WERI-Rb-1 (cell line): ENCODE measurements at regions not wholly inside any gene's neighbourhood (a gene's known extent, or its start where the extent isn't known, plus 50 kb on each side); places are given as distances from the start of the nearest gene placed in this dataset.

ENCODE experiments used
- DNase-seq: peaks from one replicate; pipeline ENCODE4 v3.0.0-alpha.2; 2020
- H3K27ac ChIP-seq: fragments of 250-450 bp; sonication (Bioruptor Pico); 2 replicates; pipeline ENCODE4 v1.5.1; 2020; ENCODE audit warnings: mild to moderate bottlenecking, moderate library complexity
- H3K27me3 ChIP-seq: fragments of 250-450 bp; sonication (Bioruptor Pico); 2 replicates; pipeline ENCODE4 v1.5.1; 2021; ENCODE audit warnings: mild to moderate bottlenecking, low read depth, moderate library complexity; ENCODE audit not compliant: insufficient read depth, severe bottlenecking
- H3K36me3 ChIP-seq: fragments of 250-450 bp; sonication (Bioruptor Pico); 2 replicates; pipeline ENCODE4 v1.5.1; 2020; ENCODE audit warnings: mild to moderate bottlenecking, moderate library complexity
- H3K4me3 ChIP-seq: 2 replicates; pipeline ENCODE4 v1.5.1; 2011; ENCODE audit warnings: low read depth, mild to moderate bottlenecking, control low read depth, low read length
- H3K9me3 ChIP-seq: fragments of 250-450 bp; sonication (Bioruptor Pico); 2 replicates; pipeline ENCODE4 v1.5.1; 2021; ENCODE audit warnings: mild to moderate bottlenecking, moderate library complexity; ENCODE audit not compliant: severe bottlenecking
- TF ChIP-seq, protein P1 (sequence below): IDR thresholded peaks from 2 replicates; pipeline ENCODE4 v1.5.1; 2011; ENCODE audit warnings: low read depth, mild to moderate bottlenecking, control low read depth, inconsistent platforms, low read length

- TF ChIP-seq, protein P1, sequence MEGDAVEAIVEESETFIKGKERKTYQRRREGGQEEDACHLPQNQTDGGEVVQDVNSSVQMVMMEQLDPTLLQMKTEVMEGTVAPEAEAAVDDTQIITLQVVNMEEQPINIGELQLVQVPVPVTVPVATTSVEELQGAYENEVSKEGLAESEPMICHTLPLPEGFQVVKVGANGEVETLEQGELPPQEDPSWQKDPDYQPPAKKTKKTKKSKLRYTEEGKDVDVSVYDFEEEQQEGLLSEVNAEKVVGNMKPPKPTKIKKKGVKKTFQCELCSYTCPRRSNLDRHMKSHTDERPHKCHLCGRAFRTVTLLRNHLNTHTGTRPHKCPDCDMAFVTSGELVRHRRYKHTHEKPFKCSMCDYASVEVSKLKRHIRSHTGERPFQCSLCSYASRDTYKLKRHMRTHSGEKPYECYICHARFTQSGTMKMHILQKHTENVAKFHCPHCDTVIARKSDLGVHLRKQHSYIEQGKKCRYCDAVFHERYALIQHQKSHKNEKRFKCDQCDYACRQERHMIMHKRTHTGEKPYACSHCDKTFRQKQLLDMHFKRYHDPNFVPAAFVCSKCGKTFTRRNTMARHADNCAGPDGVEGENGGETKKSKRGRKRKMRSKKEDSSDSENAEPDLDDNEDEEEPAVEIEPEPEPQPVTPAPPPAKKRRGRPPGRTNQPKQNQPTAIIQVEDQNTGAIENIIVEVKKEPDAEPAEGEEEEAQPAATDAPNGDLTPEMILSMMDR: no peak
- H3K27ac ChIP-seq: no peak overlapping the region
- no peak for DNase-seq
- H3K9me3 ChIP-seq: no peaks in the 10 kb centered on the region
- no peaks in the 10 kb centered on the region for H3K36me3 ChIP-seq
- H3K4me3 ChIP-seq: no peak overlapping the region
- H3K27me3 ChIP-seq: peaks cover 36% of the 10 kb centered on the region
Measured at GRCh38 chr15:38071211-38071972, 137.0 kb downstream of the TMCO5A start.

DNA sequence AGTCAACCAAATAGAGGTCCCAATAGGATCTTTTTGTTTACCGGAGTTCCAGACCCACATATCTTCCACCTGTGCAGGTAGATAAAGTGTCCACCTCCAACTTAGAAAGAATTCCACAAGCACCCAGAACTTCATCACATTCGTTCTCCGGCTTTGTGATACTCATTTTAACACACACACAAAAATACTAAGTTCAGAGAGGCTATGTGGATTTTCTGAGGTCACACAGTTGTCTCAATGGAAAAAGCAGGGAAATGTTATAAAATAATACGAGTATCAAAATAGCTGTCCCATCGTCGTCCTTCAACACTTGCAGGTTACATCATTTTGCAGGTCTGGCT is 137.5 kb downstream of the TMCO5A start:
- Histone ChIP-seq H3K27ac (no peak overlapping the region), H3K9me3 (no peaks in the 10 kb centered on the region), H3K36me3 (no peaks in the 10 kb centered on the region), H3K4me3 (peak overlapping the region; percentile 52), H3K27me3 (peaks cover 36% of the 10 kb centered on the region)
- TF ChIP-seq, protein P1: no peak
- DNase-seq: no peak

DNA sequence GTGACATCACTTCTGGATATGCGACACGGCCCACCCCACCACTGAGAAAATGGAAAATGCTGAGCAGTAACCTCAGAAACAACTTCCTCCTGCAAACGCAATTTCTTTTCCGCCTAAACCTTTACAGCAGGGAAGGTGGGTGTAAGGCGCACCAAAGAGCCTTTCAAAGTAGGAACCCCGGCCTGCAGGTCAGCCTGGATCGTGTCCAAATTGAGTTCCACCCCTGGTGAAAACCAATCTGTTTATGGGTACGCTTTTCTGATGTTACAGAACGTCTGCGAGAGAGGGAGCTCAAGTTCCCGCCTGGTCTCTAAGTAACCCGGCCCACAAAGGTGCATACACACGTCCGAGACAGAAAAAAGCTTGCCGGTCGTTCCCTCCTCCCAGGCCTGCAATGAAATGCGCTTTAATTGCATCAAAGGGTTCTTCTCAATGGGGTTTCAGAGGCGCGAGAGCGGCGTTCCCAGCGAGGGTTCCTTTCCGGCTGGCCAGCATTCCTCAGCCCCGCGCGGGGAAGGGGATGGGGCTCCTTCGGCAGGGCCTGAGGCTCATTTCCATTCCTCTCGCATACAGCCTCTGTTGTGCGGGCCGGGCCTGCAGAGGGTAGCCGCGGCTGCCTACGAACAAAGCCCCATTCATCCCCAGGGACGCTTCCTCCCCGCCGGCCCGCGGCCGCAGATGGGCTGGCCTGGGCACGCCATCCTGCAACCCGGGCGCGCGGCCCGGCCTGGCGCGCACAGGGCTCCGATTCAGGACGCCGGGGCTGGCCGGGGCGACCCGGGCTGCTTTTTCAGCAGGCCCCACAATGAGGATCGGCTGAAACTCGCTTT is 138.1 kb downstream of the TMCO5A start:
- peak overlapping the region; percentile 52 for H3K4me3 ChIP-seq
- peak; percentile 63 for DNase-seq
- TF ChIP-seq, protein P1: peak; percentile 22; the same call in 1 of the 2 replicates
- H3K27me3 ChIP-seq: peaks cover 34% of the 10 kb centered on the region
- H3K9me3 ChIP-seq: no peaks in the 10 kb centered on the region
- H3K36me3 ChIP-seq: no peaks in the 10 kb centered on the region
- peak overlapping the region; percentile 65 for H3K27ac ChIP-seq

GRCh38 chr15:38073178-38073946 is 138.9 kb downstream of the TMCO5A start:
- Histone ChIP-seq H3K9me3 (no peaks in the 10 kb centered on the region), H3K4me3 (peak overlapping the region; percentile 52), H3K27ac (peak overlapping the region; percentile 65; the same call in 1 of the 2 replicates), H3K36me3 (no peaks in the 10 kb centered on the region), H3K27me3 (peaks cover 32% of the 10 kb centered on the region)
- DNase-seq: peak; percentile 25
- TF ChIP-seq, protein P1: no peak

DNA sequence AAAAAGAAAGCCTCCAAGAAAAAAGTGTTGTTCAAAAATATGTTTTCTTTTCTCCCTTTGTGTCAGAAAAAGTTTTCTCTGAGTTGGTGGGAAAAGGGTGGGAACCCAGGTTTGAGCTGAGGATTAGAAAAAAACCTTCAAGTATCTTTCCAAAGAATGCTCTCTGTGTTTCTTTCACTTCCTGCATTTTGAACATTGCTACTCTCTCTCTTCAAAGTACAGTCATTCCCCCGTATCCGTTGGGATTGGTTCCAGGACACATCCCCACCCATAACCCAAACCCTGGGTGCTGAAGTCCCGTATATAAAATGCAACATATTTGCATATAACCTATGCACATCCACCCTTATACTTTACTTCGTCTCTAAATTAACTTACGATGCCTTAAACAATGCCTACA is 139.6 kb downstream of the TMCO5A start:
- DNase-seq: no peak

More for the DNA sequence above, 139.6 kb downstream of the TMCO5A start:
- Histone ChIP-seq H3K4me3 (no peak overlapping the region), H3K9me3 (no peaks in the 10 kb centered on the region), H3K36me3 (no peaks in the 10 kb centered on the region), H3K27ac (no peak overlapping the region), H3K27me3 (peaks cover 32% of the 10 kb centered on the region)
- TF ChIP-seq, protein P1: no peak
